IPS-NIHi11 (cell line): ENCODE measurements at regions not wholly inside any gene's neighbourhood (a gene's known extent, or its start where the extent isn't known, plus 50 kb on each side); places are given as distances from the start of the nearest gene placed in this dataset.

Experiments used
- DNase-seq: peaks from one replicate; pipeline ENCODE4 v3.0.0; 2012; ENCODE audit warnings: mixed read lengths, low spot score

GRCh38 chr18:65146482-65147021, 604.3 kb upstream of the CDH7 start:
- DNase-seq = no peak

- DNase-seq = no peak
Observed at GRCh38 chr18:65145312-65145711, 605.5 kb upstream of the CDH7 start.

GRCh38 chr18:65133610-65134009, 617.2 kb upstream of the CDH7 start:
- DNase-seq = no peak

DNA sequence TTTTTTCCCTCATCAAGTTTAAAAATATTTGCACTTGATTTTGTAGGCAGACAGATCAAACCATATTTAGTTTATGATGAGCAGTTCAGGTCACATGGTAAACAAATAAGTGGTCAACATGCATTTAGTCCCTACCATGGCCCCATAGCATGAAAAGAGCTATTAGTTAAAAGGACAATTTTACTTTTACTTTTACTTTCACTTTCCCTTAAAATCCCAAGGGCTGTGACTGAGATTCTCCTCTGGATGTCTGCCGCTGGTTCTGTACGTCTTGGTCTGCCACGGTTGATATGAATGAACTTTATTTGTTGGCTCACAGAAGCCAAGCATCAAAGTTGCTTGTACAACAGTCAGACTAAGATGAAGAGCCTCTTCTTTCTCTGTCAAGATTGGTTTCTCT, 626.2 kb upstream of the CDH7 start:
- DNase-seq = no peak

- DNase-seq = no peak
Observed at GRCh38 chr18:65103864-65104263, 646.9 kb upstream of the CDH7 start.

GRCh38 chr18:65093346-65093745, 657.5 kb upstream of the CDH7 start:
- DNase-seq = no peak

GRCh38 chr18:65091744-65092329, 659.0 kb upstream of the CDH7 start:
- peak; percentile 42 for DNase-seq

DNA sequence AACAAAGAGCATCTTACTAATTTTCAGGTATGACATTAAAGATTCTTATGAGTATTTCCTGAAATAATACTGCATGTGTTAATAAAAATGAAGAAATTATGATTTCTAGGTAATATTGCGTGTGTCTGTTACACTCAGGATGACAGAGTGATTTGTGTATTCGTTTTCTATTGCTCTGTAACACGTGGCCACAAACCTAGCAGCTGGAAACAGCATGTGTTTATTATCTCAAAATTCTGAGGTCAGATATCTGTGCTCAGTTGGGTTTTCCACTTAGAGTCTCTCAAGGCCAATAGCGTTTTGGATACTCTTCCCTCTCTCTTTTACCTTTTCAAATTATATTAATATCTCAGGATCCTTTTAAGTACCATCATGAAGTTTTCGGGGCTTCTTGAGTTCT, 667.9 kb upstream of the CDH7 start:
- no peak for DNase-seq

DNA sequence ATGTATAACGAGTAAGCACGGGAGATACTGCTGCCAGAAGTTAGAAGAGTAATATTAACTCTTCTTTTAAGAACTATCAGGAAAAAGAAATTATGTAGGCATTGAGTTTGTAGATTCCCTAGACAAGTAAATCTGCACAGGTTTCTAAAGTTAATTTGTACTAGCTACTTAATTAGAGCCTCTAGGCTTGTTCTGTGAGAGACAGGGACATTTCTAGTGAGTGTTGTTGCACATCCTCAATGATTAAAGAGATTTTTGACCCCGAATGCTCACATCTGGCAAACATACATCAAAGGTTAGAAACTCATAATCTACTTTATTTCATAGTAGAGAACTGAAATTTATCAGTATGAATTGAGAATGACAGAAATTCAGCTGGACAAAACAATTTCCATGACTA, 669.0 kb upstream of the CDH7 start:
- DNase-seq = no peak

DNA sequence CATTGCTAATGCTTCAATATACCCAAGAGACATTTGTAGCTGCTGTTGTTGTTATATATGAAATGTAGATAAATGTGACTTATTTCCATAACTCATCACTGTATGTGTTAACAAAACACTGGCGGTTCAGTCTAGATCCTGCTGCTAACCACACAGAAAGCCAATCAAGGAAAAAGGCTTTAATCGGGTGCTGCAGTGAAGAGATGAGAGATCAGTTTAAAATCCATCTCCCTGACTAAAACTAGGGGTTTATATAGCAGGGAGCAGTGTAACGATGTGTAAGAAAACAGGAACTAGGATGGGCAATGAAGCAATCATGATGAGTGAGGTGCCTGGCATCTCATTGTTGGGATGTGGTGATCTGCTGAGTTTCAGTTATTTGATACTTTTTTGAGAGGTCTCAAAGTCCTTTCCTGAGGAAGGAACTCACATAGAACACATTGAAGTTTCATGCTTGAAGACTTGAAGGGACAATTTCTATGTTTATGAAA, 677.7 kb upstream of the CDH7 start:
- DNase-seq = no peak

DNA sequence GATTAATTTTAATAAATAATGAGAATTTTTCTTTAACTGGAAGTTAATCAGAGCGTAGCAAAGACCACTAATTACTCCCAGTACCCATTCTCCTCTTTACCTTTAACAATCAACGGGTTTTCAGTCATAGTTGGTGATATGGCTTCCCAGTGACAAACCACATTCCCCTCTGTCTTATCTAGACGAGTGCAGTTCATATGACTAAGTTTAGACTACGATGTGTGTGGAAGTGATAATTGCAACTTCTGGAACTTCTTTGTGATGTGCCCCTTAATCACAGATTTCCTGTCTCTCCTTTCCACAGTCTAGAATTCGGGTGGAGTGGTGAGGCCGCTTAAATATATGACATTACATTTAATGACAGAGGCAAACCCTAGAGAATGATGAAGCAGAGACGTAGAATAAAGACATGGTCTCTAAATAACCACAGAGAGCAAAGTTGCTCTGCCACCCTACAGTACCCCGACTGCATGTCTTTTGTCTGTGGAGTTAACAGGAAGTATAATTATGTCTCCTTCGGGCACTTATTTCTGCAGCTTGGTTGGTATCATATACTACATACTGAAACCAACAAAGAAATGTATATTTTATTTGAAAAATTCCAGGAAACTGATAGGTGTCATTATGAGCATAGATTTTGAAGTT, 693.3 kb upstream of the CDH7 start:
- no peak for DNase-seq

GRCh38 chr18:65056575-65056974, 694.2 kb upstream of the CDH7 start:
- no peak for DNase-seq

DNA sequence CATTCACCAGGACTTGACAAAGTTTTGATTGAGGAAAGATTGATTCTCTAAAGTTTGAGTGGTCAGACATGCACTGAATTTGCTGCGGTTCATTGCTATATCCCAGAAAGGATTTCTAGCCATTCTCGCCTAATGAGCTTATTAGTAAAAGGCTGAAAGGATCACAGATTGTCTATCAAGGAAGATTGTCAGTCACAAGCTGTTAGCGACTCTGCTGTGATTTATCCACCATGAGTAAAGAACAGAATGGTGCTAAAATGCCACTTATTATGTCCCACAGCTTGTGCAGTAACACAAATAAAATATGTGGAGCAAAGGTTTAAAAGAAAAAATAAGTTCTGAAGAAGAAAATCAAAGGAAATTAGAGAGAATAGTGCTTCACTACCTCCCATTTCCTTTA, 701.2 kb upstream of the CDH7 start:
- no peak for DNase-seq

DNA sequence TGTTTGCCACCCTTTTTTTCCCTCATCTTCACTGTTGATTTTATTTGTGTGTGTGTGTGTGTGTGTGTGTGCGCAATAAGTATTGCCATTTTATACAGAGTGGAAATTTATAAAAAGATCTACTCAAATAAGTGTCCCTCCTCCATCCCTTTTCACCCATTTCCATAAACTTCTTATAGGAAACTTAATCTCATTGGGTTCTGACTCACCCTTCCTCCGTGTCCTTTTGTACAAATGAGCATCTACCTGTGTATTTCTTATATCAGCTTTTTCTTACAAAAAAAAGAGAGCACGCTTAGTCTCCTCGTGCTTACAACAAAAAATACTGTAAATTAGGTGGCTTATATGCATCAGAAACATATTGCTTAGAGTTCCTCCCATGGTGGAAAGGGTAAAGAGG, 711.2 kb upstream of the CDH7 start:
- no peak for DNase-seq

DNA sequence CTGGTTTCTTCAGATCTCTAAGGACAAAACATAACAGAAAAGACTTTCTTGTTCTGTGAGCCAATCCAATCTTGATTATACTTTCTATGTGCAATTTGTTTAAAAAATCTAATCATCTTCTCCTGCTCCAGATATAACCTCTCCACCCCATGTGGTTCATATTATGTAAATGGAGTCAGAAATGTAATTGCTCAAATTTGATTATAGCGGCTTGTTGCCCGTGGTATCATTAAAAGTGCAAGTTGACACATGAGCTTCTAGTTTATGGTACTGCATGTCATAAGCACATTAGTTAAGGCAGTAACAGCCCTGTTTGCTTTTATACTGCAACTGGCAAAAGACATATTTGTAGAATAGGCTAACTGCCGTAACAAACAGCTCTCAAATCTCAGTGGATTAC, 715.1 kb upstream of the CDH7 start:
- no peak for DNase-seq

DNA sequence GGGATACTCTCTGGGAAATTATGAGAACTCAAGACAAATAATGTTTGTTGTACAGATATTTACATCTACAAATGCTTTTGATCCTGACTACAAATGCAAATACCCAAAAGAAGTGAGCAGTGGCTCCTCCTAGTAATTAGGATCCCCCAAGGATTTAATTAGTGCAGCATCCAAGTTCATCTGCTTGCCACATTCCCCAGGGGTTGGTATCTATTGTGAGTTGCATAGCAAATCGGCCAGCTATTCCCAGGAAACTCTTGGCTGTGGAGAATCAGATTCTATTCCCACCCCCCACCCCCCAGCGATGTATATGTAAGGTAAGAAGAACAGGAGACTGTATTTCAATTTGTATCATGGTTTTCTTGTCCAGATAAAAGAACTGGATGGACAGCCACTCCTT, 725.1 kb upstream of the CDH7 start:
- DNase-seq = no peak

- DNase-seq = no peak
Observed at GRCh38 chr18:65021021-65021420, 729.8 kb upstream of the CDH7 start.

- DNase-seq = no peak
Observed at GRCh38 chr18:65018184-65018583, 732.6 kb upstream of the CDH7 start.

DNA sequence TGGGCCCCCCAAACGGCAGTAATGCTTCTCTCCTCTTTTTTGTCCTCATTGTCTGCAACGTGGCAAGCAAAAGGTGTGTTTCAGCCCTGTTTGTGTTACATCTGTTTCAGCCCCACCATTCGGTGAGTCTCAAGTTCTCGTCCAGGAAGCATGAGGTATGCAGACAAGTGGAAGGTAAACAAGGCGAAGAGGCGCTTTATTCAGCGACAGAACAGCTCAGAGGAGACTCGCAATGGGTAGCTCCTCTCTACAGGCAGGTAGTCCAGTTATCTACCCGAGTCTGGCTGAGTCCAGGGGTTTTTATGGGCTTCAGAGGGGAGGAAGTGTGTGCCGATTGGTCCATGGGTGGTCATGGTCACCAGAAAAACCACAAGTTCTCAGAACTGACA, 733.4 kb upstream of the CDH7 start:
- no peak for DNase-seq

- no peak for DNase-seq
Observed at GRCh38 chr18:65016631-65017371, 734.0 kb upstream of the CDH7 start.

- no peak for DNase-seq
Observed at GRCh38 chr18:64994370-64994769, 756.4 kb upstream of the CDH7 start.

- no peak for DNase-seq
Observed at GRCh38 chr18:64993695-64994094, 757.1 kb upstream of the CDH7 start.

- DNase-seq = no peak
Observed at GRCh38 chr18:64992654-64993053, 758.2 kb upstream of the CDH7 start.
